ENCODE measurements at regions not wholly inside any gene's neighbourhood (a gene's known extent, or its start where the extent isn't known, plus 50 kb on each side); places are given as distances from the start of the nearest gene placed in this dataset.

DNA sequence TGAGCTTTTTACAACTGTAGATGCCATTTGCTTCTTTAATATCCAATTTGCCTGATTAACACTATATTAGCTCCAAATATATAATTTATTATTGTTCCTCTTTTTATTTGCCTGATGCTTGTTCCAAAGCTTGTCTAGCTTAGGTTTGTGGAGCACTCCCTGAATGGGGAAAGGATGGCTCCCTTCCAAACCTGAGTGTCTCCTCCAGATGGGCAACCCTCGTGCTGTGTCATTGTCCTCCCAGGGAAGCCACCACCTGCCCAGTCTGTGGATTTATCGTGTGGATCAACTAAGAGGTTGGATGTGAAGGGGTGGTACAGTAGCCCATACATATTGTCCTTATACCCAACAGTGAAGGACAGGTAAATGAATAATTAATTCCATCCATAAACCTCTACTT lies 404.9 kb downstream of the CDK5RAP2 start:
- H3K27ac ChIP-seq, result no peak overlapping the region
- TF ChIP-seq, protein P1, sequence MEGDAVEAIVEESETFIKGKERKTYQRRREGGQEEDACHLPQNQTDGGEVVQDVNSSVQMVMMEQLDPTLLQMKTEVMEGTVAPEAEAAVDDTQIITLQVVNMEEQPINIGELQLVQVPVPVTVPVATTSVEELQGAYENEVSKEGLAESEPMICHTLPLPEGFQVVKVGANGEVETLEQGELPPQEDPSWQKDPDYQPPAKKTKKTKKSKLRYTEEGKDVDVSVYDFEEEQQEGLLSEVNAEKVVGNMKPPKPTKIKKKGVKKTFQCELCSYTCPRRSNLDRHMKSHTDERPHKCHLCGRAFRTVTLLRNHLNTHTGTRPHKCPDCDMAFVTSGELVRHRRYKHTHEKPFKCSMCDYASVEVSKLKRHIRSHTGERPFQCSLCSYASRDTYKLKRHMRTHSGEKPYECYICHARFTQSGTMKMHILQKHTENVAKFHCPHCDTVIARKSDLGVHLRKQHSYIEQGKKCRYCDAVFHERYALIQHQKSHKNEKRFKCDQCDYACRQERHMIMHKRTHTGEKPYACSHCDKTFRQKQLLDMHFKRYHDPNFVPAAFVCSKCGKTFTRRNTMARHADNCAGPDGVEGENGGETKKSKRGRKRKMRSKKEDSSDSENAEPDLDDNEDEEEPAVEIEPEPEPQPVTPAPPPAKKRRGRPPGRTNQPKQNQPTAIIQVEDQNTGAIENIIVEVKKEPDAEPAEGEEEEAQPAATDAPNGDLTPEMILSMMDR (conservative IDR thresholded peaks at IDR 0.05), result no peak

DNA sequence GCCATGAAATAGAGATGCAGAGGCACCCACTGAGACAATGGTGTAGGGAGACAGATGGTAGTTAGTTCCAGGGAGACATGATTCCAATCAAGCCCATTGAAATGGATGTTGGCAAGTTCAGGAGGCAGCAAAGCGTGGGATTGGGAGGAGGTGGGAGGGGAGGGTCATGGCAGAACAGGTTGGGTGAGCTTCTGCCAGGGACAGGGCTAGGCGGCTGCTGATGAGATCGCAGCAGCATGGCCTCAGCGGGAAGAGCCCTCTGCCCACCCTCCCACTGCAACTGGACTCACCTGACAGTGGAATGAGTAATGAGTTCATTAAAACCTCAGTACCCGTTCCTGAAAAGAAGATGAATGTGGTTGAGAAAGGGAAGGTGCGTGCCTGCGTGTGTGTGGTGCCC lies 418.2 kb downstream of the CDK5RAP2 start:
- H3K27ac ChIP-seq, result no peak overlapping the region
- TF ChIP-seq, protein P1 (conservative IDR thresholded peaks at IDR 0.05), result no peak

DNA sequence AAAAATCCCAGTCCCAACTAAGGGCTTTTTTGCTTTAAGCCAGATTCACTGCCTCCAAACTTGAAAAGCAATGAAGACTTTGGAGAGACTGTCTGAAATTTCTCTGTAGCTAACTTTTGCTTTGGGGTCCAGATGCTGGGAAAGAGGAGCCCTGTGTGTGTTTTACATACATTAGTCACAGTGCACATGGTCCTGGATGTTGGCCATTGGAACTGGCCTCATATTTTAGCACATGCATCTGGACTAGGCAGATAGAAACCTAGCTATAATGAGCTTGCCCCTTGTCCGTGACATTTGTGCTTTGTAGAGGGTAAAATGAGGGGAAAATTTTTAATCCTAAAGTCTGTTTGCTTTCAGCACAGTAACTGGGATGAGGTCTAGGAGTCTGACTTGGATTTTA lies 421.7 kb downstream of the CDK5RAP2 start:
- TF ChIP-seq, protein P1 (conservative IDR thresholded peaks at IDR 0.05), result no peak
- no peak overlapping the region for H3K27ac ChIP-seq

DNA sequence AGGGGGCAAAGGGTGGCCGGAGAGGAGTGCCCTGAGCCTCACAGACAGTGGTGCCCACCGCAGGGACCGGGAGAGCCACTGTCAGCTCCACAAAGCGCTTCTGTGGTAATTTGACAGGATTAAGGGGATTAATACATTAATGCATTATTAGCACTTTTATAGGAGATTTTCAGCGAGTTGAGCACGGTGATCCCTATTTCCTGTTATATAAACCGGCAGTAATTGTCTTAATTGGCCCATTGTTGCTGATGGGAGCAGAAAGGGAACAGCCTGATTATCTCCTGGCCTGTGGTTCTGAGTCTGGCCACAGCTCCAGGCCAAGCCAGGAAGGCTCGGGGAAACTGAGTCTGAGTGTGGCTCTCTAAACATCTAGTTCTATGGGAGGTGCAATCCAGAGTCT lies 423.6 kb downstream of the CDK5RAP2 start:
- TF ChIP-seq, protein P1 (conservative IDR thresholded peaks at IDR 0.05), result no peak
- no peak overlapping the region for H3K27ac ChIP-seq

DNA sequence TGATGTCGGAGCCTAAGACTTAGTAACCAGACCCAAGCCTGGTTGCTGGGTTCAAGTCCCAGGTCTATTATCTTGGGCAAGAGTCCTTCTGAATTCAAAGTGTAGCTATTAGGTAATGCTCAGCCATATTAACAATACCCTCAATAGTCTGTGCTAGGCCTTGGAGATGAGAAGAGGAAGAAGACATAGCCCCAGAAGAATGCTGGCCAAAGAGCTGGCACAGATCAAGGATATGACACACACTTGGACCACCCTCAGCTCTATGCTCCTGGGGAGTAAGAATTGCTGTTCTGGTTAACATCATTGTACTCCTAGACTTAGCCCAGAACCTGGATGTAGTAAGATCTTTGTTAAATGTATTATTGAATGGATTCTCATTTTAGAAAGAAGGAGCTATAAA lies 426.7 kb downstream of the CDK5RAP2 start:
- H3K27ac ChIP-seq, result no peak overlapping the region
- TF ChIP-seq, protein P1 (conservative IDR thresholded peaks at IDR 0.05), result no peak

DNA sequence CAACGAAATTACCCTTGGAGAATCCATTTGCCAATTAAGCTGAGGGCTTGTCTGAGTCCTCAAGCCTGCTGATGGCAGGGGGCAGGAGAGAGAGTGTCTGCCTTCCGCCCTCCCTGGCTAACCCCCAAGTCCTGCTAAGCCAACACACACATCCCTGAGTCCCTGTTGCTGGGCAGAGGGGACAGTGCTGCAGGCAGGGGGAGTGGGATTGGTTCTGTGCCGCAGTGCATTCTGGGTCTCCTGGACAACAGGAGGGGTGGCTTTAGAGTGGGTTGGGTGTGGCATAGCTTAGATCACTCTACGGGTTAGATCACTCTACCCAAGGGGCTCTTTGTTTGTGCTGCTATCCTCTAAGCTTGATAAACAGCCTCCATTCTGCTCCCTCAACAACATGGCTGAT lies 427.7 kb downstream of the CDK5RAP2 start:
- no peak overlapping the region for H3K27ac ChIP-seq
- TF ChIP-seq, protein P1 (conservative IDR thresholded peaks at IDR 0.05), result no peak

DNA sequence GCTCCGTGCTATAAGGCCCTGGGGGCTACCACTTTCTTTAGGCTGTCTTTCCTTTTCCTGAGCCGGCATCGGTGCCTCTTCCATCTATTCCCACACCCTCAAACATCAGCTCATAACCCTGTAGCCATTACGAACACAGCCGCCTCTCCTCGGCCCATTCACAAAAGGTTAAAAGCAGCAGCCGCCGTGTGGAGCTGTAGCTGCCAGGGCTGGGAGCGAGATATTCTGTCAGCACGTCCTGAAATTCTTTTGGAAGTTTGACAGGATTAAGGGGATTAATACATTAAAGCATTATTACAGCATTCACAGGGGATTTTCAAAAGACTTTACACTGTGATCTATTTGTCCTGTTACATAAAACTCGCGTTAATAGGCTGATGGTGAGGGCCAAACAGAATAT lies 428.2 kb downstream of the CDK5RAP2 start:
- no peak overlapping the region for H3K27ac ChIP-seq
- TF ChIP-seq, protein P1 (conservative IDR thresholded peaks at IDR 0.05), result no peak

DNA sequence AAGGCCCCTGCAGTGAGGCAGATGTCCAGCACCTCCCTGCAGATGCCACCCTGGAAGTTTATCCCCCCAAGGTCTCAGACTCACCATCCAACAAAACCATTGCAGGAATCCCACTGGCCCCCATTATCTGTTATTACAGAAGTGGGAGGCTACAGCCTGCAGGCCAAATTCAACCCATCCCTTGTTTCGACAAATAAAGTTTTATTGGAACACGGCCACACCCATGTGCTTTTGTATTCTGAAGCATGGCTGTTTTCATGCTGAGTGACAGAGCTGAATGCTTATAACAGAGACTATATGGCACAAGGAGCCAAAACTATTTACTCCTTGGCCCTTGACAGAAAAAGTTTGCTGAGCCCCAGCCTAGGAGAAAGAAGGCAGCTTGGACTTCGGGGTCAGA lies 428.8 kb downstream of the CDK5RAP2 start:
- H3K27ac ChIP-seq, result no peak overlapping the region
- TF ChIP-seq, protein P1 (conservative IDR thresholded peaks at IDR 0.05), result no peak

Data from VCaP (cell line).